GM12865 (cell line): ENCODE measurements at regions not wholly inside any gene's neighbourhood (a gene's known extent, or its start where the extent isn't known, plus 50 kb on each side); places are given as distances from the start of the nearest gene placed in this dataset.

Experiments
- DNase-seq: peaks from one replicate; pipeline ENCODE4 v3.0.0; 2010; ENCODE audit warnings: low read depth
- H3K4me3 ChIP-seq: 2 replicates; pipeline ENCODE4 v1.5.1; 2011; ENCODE audit warnings: mild to moderate bottlenecking, low read depth, low read length, control low read depth
- TF ChIP-seq, protein P1 (sequence below): IDR thresholded peaks from 2 replicates; pipeline ENCODE4 v1.5.1; 2011; ENCODE audit warnings: low read length, control low read depth, low read depth, inconsistent platforms; ENCODE audit not compliant: insufficient read depth; ENCODE audit errors: missing control alignments

DNA sequence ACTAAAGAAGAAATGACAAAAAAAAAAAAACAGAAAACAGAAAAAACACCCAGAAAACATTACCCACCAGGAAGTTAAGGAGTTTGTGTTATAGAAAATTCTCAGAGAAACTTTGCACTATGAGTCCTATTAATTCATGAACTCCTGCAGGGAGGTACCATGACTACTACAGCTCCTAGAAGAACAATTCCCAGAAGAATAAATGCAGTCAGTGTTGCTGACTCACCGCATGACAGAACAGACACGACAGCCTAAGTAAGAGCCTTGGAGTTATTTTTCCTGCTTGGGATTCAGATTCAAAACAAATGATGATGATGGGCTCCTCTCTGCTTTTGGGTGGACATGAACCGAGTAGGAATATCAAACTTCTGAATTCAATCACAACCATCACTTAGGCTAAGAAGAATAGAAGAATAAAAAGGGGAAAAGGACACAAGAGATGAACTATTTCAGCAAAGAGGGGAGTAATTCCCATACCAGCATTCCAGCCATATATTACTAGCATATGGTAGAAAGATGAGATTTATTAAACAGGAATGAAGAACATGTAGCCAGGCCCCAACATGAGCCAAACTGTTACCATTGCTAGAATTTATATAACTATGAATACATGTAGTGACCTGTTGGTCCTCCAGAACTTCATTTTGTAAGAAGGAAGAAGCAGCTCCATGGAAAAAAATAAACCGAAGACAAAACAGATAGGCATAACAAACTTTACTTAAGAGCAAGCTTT lies 209.6 kb upstream of the PDE4D start:
- H3K4me3 ChIP-seq = no peak overlapping the region
- no peak for DNase-seq
- TF ChIP-seq, protein P1, sequence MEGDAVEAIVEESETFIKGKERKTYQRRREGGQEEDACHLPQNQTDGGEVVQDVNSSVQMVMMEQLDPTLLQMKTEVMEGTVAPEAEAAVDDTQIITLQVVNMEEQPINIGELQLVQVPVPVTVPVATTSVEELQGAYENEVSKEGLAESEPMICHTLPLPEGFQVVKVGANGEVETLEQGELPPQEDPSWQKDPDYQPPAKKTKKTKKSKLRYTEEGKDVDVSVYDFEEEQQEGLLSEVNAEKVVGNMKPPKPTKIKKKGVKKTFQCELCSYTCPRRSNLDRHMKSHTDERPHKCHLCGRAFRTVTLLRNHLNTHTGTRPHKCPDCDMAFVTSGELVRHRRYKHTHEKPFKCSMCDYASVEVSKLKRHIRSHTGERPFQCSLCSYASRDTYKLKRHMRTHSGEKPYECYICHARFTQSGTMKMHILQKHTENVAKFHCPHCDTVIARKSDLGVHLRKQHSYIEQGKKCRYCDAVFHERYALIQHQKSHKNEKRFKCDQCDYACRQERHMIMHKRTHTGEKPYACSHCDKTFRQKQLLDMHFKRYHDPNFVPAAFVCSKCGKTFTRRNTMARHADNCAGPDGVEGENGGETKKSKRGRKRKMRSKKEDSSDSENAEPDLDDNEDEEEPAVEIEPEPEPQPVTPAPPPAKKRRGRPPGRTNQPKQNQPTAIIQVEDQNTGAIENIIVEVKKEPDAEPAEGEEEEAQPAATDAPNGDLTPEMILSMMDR = no peak

DNA sequence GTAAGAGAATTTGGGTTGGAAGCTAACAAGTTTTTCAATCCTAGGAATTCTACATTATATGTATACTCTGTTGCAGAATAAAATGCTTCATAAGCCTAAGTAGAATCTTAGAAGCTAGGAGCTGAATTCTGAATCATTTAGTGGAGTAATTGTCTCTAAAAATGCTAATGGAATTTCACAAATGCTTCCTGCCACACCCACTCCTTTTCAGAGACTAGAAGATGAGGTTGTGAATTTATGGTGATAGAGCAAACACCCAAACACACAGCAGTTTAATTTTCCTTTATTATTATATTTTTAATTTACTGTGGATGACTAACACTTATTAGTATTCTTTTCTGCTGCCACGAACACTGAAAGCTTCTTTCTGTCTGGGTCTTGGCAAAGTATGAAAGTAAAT lies 208.0 kb upstream of the PDE4D start:
- DNase-seq = no peak
- TF ChIP-seq, protein P1 = no peak
- no peak overlapping the region for H3K4me3 ChIP-seq

DNA sequence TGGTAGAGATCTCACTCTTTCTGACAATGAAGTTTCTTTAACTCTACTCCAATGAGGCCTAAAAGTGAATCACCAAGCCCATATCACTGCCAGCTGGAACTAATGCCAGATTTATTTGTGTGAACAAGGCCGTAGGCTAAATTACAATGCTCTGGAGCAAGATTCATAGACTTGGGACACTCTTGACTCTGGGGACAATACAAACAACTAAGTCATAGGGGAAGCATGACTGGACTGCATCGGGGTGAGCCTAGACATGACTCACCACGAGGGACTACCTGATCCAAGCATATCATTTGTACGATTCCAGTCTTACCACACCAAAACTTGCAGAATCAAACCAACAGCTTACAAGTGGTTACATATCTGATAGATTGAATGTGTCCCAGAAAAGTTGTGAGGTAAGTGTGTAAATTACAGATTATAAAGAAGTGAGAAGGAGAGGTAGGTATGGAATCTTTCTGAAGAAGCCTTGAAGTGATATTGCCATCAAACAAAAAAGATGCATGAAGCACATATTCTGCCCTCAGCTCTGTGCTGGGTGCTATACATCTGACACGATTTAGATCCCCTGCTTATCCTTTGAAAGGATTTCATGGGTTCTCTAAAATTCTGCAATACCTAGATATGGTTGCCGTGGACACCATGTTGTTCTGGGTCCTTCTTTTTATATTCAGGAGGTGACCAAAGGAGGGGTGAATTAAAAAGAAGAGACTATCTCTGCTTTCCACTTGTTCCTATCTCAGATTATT lies 199.3 kb upstream of the PDE4D start:
- no peak overlapping the region for H3K4me3 ChIP-seq
- TF ChIP-seq, protein P1 = no peak
- DNase-seq = no peak

DNA sequence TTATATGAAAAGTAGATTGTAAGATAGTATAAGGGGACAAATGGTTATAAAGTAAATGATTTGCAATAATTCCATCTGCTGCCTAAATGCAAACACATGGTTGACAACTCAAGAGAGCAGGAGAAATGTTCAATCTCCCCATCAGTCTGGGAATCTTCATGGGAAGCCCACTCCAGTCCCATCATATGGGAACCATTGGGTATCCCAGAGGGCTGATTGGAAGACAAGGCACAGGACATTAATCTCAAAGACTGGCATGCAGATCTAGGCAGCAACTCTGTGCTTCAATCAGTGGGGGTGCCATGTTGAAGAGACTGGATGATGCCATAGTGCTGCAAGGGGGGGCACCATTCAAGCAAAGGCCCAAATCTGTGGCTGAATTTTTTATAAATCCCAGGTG lies 193.1 kb upstream of the PDE4D start:
- TF ChIP-seq, protein P1 = no peak
- no peak overlapping the region for H3K4me3 ChIP-seq
- no peak for DNase-seq

DNA sequence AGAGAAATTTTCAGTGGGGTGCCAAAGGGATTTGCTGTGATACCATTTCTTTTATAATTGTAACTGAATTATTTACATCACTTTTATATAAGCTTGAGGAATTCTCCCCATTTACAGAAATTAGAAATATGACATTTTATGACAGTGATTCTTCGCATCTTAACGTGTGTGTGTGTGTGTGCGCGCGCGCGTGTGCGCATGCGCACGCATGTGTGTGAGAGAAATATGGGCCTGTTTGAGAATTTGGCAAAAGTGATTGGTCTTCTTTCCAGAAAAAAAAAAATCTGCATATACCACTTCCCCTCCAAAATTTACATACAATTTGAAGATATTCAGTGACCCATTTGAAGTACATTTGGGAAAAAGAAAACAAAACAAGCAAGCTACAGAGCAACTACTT lies 190.7 kb upstream of the PDE4D start:
- no peak for DNase-seq
- TF ChIP-seq, protein P1 = no peak
- H3K4me3 ChIP-seq = no peak overlapping the region

DNA sequence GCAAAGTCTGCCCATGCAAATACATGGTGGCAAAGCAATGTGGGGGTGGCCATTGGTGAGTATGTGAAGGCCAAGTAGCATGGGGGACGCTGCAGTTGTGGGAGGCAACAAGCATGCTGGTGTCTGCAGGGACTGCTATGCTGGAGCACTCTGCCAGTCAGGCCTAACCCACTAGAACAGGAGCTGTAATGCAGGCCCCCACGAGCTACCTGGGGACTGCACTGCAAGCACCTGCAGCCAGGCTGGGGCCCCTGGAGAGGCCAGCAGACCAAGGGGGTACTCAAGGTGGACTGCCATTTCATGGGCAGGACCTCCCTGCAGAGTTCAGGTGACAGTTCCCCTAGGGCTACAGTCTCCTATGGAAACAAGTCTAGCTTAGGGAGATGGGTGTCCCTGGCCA lies 183.8 kb upstream of the PDE4D start:
- H3K4me3 ChIP-seq = no peak overlapping the region

More for the DNA sequence above, 183.8 kb upstream of the PDE4D start:
- DNase-seq = no peak
- TF ChIP-seq, protein P1 = no peak
